Ureter (tissue), 1 donor: ENCODE measurements at regions not wholly inside any gene's neighbourhood (a gene's known extent, or its start where the extent isn't known, plus 50 kb on each side); places are given as distances from the start of the nearest gene placed in this dataset.
"Not testable (repeated sequence)": the region's sequence is repeated elsewhere in the genome, so short reads cannot be mapped to it uniquely, and the experiment has no call there.

Experiments
- DNase-seq: peaks from one replicate; pipeline ENCODE4 v3.0.0-alpha.2; 2020; ENCODE audit warnings: low spot score
- donor health status: DM: yes; HTN: yes; CAD: no.

DNA sequence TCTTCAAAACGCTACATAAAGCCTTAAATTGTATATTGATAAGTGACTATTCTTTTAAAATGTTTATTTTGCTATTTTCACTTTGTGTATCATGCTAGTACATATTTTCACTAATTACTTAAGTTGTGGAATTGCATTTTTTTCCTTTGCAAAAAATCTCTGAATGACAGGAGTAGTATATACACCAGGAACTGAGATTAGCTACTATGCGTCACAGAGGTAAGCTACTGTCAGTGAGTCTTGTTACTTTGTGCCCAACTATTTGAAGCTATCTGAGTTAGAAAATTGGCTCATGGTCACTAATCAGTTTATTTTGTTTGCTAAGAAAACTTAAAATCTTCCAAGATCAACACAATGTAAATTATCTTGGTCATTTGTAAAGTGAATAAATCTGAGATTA lies 887.4 kb downstream of the TMTC2 start:
- DNase-seq = no peak

GRCh38 chr12:83573671-83574070 lies 887.0 kb downstream of the TMTC2 start:
- no peak for DNase-seq

GRCh38 chr12:83559650-83560049 lies 872.9 kb downstream of the TMTC2 start:
- DNase-seq = no peak

- not testable (repeated sequence) for DNase-seq
Measured at GRCh38 chr12:83556040-83556439, 869.3 kb downstream of the TMTC2 start.

GRCh38 chr12:83541446-83541845 lies 854.7 kb downstream of the TMTC2 start:
- no peak for DNase-seq

DNA sequence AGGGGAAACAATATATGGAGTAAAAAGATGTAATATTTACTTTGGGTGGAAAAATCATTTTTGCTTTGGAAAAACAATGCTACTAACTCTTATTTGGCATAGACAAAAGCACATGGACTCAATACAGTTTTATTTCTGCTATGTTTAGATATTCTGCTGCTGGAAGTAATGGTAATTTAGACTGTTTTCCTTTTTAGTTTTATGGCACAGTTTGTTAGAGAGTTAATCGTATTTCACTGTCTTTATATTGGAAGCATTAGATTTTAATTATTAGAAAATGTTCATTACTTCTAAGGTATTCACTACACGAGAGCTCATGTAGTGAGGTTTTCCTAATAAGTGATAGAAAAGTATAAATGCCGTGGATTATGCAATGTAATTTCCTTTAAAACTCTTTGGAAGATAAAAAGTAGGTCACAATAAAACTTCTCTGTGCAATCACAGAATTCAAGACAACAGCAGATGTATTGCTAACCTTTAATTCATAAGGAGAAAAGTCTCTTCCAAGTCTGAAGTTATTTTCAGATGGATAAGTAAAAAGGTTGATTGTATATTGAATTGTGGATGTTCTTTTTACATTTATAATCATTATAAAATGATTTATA lies 851.8 kb downstream of the TMTC2 start:
- DNase-seq = no peak

- no peak for DNase-seq
Measured at GRCh38 chr12:83537428-83538053, 850.8 kb downstream of the TMTC2 start.

GRCh38 chr12:83536496-83536895 lies 849.8 kb downstream of the TMTC2 start:
- DNase-seq = no peak

- DNase-seq = no peak
Measured at GRCh38 chr12:83528571-83528970, 841.9 kb downstream of the TMTC2 start.

- DNase-seq = no peak
Measured at GRCh38 chr12:83527810-83528209, 841.1 kb downstream of the TMTC2 start.

- no peak for DNase-seq
Measured at GRCh38 chr12:83515306-83516026, 828.8 kb downstream of the TMTC2 start.

DNA sequence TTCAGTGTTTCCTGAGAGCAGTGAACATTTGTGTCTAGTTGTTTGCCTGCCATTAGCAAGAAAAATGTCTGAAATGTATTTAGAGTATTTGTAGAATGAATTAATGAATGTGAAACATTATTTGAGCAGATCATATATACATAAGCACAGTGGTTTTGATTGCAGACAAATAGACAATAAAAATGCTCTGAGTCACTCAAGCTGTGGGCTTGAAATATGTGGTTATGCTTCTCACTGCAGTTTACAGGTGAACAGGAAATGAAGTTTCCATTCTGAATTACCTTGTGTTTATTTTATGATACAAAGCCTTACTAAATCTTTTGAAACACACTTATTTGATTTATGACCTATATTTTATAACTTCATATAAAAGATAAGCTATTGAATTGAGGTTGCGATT lies 827.7 kb downstream of the TMTC2 start:
- no peak for DNase-seq

DNA sequence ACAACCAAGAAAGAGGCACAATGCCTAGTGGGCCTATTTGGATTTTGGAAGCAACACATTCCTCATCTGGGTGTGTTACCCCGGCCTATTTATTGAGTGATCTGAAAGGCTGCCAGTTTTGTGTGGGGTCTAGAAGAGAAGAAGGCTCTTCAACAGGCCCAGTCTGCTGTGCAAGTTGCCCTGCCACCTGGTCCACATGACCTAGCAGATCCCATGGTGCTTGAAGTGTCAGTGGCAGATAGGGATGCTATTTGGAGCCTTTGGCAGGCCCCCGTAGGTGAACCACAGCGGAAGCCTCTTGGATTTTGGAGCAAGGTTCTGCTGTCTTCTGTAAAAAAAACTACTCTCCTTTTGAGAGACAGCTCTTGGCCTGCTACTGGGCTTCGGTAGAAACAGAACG lies 820.1 kb downstream of the TMTC2 start:
- DNase-seq = no peak

GRCh38 chr12:83505586-83505985 lies 818.9 kb downstream of the TMTC2 start:
- no peak for DNase-seq

DNA sequence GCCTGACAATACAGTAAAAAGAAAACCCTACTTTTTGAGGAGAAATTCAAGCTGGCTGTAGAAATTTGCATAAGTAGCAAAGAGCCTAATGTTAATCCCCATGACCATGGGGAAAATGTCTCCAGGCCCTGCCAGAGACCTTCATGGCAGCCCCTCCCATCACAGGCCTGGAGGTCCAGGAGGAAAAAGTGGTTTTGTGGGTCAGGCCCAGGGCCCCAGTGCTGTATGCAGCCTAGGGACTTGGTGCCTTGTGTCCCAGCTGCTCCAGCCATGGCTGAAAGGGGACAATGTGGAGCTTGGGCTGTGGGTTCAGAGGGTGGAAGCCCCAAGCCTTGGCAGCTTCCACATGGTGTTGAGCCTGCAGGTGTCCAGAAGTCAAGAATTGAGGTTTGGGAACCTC lies 813.2 kb downstream of the TMTC2 start:
- DNase-seq = not testable (repeated sequence)

DNA sequence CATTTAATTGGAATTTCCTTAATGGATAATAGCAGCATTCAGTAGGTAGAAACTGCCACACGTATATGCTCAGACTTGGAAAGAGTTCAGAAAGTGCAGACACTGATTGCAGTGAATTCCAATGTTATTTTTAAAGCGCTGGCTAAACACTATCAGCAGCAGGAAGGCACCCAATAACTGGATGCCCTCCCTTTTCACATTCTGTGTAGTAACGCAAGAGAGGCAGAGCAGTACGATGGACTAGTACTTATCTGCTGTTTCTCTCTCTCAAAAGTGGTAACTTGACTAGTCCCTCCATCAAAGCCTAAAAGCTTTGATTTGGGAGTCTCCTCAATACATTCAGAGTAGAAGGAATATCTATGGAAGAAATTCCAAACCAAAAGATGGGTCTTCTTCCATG lies 791.0 kb downstream of the TMTC2 start:
- DNase-seq = no peak

GRCh38 chr12:83476695-83477690 lies 790.3 kb downstream of the TMTC2 start:
- DNase-seq = no peak

DNA sequence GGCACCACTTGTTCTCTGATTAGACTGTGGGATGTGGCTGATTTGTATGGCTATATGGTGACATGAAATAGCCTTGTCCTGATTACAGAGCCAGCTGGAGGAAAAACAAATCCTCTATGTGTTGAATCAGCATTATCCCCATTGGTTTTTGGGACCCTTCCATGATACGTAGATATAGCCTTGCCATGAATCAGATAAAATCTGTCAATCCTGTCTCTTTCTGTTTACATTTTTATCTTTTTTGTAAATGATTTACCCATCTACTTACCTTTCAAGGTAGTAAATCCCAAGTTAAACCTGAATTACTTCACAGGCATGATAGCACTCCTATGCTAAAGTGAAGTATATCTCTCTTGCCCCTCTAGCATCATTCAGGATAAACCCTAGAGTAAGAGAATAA lies 789.3 kb downstream of the TMTC2 start:
- no peak for DNase-seq

- DNase-seq = no peak
Measured at GRCh38 chr12:83474369-83474768, 787.7 kb downstream of the TMTC2 start.

GRCh38 chr12:83473408-83474095 lies 786.8 kb downstream of the TMTC2 start:
- DNase-seq = no peak

GRCh38 chr12:83472772-83473171 lies 786.1 kb downstream of the TMTC2 start:
- no peak for DNase-seq
